ENCODE measurements at regions not wholly inside any gene's neighbourhood (a gene's known extent, or its start where the extent isn't known, plus 50 kb on each side); places are given as distances from the start of the nearest gene placed in this dataset.

DNA sequence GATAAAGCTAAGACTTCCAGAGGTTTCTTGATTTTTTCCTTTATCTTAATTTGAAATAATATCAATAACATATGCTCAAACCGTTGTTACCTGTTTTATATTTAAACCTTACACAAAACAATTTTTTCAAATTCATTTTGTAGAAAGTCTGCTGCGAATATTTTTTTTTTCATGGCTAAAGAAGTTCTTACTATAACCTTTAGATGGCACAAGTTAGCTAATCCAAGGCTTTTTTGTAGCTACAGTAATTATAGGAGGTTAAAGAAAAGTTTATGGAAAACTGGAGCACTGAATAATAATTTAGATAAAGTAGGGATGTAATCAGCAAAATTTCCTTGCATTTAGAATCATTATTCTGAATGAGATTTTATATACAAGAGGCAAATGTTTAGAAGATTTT lies 78.0 kb upstream of the PNPT1 start:
- peaks cover 9% of the 10 kb centered on the region for H3K9me3 Mint-ChIP-seq
- no peak overlapping the region for H3K4me3 Mint-ChIP-seq
- DNase-seq (ENCODE audit: low spot score) (no peak), ATAC-seq (no peak)
- TF ChIP-seq TCF7 (CRISPR knock-in tag; IDR thresholded peaks at IDR 0.05; ENCODE audit: low read depth) = no peak
- H3K36me3 Mint-ChIP-seq = peaks cover 8% of the 10 kb centered on the region
- POLR2A ChIA-PET = interaction anchor here (1.0 kb wide), 2 partner anchors 33 to 191 kb away, joined by 3 read pairs; no protein-coding TSS in a partner anchor
- no peaks in the 10 kb centered on the region; the same call in 1 of the 2 replicates for H3K27me3 Mint-ChIP-seq (ENCODE audit: low read depth)
- CTCF ChIA-PET = interaction anchor here (0.6 to 2.4 kb wide), 17 partner anchors 10 to 359 kb away, joined by 3 to 47 read pairs (median 4); partner anchors contain the start of gene EFEMP1
- no peaks in the 10 kb centered on the region for H3K4me1 Mint-ChIP-seq
- H3K27ac Mint-ChIP-seq = no peak overlapping the region

DNA sequence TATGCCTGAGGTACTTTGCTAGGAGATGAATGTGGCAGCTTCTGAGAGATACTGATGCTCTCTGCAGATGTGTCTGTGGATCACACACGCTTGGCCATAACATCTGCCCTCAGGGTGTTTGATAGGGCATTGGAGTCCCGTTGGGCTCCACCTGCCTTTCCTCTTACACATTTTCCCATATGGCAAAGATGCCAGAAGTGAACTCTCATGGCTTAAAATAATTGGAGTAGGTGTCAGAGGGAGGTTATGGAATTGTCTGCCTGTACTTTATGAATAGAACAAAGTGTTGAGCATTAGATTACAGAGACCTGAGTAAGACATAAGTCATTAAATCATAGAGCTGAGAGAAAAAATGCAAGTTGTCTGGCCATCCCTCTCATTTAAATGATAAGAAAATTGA lies 75.3 kb upstream of the PNPT1 start:
- peaks cover 3% of the 10 kb centered on the region; the same call in 1 of the 2 replicates for H3K4me1 Mint-ChIP-seq
- H3K27ac Mint-ChIP-seq = no peak overlapping the region
- peaks cover 16% of the 10 kb centered on the region for H3K9me3 Mint-ChIP-seq
- no peak for ATAC-seq
- no peak for DNase-seq (ENCODE audit: low spot score)
- ChIA-PET POLR2A (no interaction called here), CTCF (no interaction called here)
- H3K4me3 Mint-ChIP-seq = no peak overlapping the region
- H3K27me3 Mint-ChIP-seq (ENCODE audit: low read depth) = no peaks in the 10 kb centered on the region
- TF ChIP-seq RELA (CRISPR knock-in tag; IDR thresholded peaks at IDR 0.05; ENCODE audit: borderline replicate concordance) (no peak), KAT7 (CRISPR knock-in tag; IDR thresholded peaks at IDR 0.05; ENCODE audit: borderline replicate concordance) (no peak), ZNF396 (CRISPR knock-in tag; IDR thresholded peaks at IDR 0.05; ENCODE audit: borderline replicate concordance) (no peak), IRF2 (CRISPR knock-in tag; IDR thresholded peaks at IDR 0.05; ENCODE audit: borderline replicate concordance, low read depth) (no peak)
- TF ChIP-seq, protein P1, sequence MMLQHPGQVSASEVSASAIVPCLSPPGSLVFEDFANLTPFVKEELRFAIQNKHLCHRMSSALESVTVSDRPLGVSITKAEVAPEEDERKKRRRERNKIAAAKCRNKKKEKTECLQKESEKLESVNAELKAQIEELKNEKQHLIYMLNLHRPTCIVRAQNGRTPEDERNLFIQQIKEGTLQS (CRISPR knock-in tag; conservative IDR thresholded peaks at IDR 0.05) = no peak
- TF ChIP-seq, protein P2, sequence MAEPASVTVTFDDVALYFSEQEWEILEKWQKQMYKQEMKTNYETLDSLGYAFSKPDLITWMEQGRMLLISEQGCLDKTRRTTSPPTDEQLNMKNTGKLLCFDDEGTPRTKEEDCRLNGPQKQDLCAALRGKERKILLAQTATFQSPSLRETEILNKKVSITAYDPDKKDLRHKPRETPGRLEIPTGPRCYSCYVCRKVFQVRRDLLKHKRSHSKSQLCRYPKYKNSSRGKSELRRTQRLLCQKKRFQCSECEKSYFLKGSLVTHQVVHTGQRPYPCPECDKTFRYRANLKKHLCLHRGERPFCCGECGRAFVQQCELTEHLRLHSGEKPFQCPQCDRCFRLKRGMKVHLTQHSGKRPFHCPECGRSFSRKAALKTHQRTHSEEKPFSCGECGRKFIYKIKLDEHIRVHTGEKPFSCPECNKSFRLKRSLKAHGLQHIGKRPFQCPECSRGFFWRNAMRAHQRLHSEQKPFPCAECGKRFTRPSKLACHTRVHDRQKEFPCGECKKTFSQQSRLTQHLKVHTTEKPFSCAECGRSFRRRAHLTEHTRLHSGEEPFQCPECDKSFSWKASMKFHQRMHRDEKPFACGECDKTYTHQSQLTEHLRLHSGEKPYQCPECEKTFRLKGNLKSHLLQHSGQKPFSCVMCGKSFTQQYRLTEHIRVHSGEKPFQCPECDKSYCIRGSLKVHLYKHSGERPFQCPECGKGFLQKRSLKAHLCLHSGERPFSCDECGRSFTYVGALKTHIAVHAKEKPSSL (CRISPR knock-in tag; conservative IDR thresholded peaks at IDR 0.05) = no peak
- TF ChIP-seq, protein P3, sequence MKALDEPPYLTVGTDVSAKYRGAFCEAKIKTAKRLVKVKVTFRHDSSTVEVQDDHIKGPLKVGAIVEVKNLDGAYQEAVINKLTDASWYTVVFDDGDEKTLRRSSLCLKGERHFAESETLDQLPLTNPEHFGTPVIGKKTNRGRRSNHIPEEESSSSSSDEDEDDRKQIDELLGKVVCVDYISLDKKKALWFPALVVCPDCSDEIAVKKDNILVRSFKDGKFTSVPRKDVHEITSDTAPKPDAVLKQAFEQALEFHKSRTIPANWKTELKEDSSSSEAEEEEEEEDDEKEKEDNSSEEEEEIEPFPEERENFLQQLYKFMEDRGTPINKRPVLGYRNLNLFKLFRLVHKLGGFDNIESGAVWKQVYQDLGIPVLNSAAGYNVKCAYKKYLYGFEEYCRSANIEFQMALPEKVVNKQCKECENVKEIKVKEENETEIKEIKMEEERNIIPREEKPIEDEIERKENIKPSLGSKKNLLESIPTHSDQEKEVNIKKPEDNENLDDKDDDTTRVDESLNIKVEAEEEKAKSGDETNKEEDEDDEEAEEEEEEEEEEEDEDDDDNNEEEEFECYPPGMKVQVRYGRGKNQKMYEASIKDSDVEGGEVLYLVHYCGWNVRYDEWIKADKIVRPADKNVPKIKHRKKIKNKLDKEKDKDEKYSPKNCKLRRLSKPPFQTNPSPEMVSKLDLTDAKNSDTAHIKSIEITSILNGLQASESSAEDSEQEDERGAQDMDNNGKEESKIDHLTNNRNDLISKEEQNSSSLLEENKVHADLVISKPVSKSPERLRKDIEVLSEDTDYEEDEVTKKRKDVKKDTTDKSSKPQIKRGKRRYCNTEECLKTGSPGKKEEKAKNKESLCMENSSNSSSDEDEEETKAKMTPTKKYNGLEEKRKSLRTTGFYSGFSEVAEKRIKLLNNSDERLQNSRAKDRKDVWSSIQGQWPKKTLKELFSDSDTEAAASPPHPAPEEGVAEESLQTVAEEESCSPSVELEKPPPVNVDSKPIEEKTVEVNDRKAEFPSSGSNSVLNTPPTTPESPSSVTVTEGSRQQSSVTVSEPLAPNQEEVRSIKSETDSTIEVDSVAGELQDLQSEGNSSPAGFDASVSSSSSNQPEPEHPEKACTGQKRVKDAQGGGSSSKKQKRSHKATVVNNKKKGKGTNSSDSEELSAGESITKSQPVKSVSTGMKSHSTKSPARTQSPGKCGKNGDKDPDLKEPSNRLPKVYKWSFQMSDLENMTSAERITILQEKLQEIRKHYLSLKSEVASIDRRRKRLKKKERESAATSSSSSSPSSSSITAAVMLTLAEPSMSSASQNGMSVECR (CRISPR knock-in tag; IDR thresholded peaks at IDR 0.05; ENCODE audit: borderline replicate concordance) = no peak
- TF ChIP-seq, protein P4, sequence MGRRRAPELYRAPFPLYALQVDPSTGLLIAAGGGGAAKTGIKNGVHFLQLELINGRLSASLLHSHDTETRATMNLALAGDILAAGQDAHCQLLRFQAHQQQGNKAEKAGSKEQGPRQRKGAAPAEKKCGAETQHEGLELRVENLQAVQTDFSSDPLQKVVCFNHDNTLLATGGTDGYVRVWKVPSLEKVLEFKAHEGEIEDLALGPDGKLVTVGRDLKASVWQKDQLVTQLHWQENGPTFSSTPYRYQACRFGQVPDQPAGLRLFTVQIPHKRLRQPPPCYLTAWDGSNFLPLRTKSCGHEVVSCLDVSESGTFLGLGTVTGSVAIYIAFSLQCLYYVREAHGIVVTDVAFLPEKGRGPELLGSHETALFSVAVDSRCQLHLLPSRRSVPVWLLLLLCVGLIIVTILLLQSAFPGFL (CRISPR knock-in tag; IDR thresholded peaks at IDR 0.05; ENCODE audit: borderline replicate concordance) = no peak
- TF ChIP-seq, protein P5, sequence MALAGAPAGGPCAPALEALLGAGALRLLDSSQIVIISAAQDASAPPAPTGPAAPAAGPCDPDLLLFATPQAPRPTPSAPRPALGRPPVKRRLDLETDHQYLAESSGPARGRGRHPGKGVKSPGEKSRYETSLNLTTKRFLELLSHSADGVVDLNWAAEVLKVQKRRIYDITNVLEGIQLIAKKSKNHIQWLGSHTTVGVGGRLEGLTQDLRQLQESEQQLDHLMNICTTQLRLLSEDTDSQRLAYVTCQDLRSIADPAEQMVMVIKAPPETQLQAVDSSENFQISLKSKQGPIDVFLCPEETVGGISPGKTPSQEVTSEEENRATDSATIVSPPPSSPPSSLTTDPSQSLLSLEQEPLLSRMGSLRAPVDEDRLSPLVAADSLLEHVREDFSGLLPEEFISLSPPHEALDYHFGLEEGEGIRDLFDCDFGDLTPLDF (CRISPR knock-in tag; IDR thresholded peaks at IDR 0.05) = no peak
- TF ChIP-seq, protein P6, sequence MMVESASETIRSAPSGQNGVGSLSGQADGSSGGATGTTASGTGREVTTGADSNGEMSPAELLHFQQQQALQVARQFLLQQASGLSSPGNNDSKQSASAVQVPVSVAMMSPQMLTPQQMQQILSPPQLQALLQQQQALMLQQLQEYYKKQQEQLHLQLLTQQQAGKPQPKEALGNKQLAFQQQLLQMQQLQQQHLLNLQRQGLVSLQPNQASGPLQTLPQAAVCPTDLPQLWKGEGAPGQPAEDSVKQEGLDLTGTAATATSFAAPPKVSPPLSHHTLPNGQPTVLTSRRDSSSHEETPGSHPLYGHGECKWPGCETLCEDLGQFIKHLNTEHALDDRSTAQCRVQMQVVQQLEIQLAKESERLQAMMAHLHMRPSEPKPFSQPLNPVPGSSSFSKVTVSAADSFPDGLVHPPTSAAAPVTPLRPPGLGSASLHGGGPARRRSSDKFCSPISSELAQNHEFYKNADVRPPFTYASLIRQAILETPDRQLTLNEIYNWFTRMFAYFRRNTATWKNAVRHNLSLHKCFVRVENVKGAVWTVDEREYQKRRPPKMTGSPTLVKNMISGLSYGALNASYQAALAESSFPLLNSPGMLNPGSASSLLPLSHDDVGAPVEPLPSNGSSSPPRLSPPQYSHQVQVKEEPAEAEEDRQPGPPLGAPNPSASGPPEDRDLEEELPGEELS (CRISPR knock-in tag; IDR thresholded peaks at IDR 0.05) = no peak
- H3K36me3 Mint-ChIP-seq = peaks cover 5% of the 10 kb centered on the region
